ENCODE measurements at regions not wholly inside any gene's neighbourhood (a gene's known extent, or its start where the extent isn't known, plus 50 kb on each side); places are given as distances from the start of the nearest gene placed in this dataset.

DNA sequence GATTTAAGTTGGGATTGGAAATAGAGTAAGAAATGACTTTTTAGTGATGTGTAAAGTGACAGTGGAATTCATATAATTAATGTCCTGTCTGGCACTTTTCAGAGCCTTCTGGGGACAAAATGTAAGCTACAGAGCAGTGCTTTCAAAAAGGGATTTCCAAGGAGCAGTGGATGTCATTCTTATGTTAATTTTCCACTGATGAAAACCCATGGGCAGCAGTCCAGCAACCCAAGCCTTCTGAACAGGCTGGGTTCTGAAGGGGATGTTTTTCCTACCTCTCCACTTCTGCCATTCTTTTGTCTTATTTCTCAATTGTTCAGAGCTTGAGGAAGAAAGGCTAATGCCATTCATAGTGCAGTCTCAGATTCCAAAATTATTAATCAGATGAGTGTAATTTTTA is 717.6 kb upstream of the HS3ST1 start:
- Histone ChIP-seq H3K27me3 (no peaks in the 10 kb centered on the region), H3K4me1 (no peaks in the 10 kb centered on the region), H3K4me3 (no peak overlapping the region), H3K27ac (no peak overlapping the region), H3K36me3 (no peaks in the 10 kb centered on the region), H3K9me3 (no peaks in the 10 kb centered on the region)
- no peak for DNase-seq (ENCODE audit: low spot score in 2 of 2)
- TF ChIP-seq POLR2A (IDR thresholded peaks at IDR 0.05) = no peak
- intact Hi-C loops (cut with DNase I; ENCODE audit: low total_unique reads) = no loop called here

DNA sequence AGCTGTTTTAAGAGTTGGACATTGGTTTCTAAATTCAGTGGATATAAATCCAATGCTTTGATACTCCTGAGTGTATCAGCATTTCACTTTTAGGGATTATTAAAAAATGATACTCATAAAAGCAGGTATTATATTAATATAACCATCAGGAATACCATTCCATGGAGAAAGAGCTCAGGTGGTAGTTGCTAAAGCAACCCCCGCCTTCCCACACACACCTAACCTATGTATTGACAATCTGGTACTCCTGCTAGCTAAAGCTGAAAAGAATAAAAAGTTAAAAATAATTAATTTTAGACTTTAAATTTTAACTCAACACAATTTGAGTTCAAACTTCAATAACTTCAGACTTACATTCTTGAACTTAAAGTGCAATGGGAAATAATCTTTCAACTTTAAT is 717.1 kb upstream of the HS3ST1 start:
- intact Hi-C loops (cut with DNase I; ENCODE audit: low total_unique reads) = no loop called here
- no peak overlapping the region for H3K4me3 ChIP-seq

DNA sequence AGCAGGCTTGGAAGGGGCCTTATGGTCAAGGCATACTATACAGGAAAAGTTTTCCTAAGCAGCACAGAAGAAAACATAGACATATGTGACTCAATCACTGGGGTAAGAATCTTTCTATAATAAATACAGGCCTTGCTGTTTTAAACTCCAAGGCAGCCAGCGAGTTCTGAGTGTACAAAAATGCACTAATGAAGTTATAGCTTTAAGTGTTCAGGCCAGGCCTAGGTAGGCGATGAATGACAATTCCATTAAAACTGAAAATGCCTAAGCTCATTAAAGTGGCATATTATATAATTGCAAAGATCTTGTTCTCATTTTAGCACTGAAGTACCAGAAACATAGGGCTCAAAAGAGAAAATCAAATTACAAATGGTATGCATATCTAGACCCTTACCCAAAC is 716.4 kb upstream of the HS3ST1 start:
- no peak for DNase-seq (ENCODE audit: low spot score in 2 of 2)
- intact Hi-C loops (cut with DNase I; ENCODE audit: low total_unique reads) = no loop called here
- Histone ChIP-seq H3K4me1 (no peaks in the 10 kb centered on the region), H3K4me3 (no peak overlapping the region), H3K36me3 (no peaks in the 10 kb centered on the region), H3K27ac (no peak overlapping the region), H3K9me3 (no peaks in the 10 kb centered on the region), H3K27me3 (no peaks in the 10 kb centered on the region)
- no peak for TF ChIP-seq POLR2AphosphoS5 (IDR thresholded peaks at IDR 0.05)
- TF ChIP-seq POLR2A (IDR thresholded peaks at IDR 0.05) = no peak
- TF ChIP-seq, protein P1, sequence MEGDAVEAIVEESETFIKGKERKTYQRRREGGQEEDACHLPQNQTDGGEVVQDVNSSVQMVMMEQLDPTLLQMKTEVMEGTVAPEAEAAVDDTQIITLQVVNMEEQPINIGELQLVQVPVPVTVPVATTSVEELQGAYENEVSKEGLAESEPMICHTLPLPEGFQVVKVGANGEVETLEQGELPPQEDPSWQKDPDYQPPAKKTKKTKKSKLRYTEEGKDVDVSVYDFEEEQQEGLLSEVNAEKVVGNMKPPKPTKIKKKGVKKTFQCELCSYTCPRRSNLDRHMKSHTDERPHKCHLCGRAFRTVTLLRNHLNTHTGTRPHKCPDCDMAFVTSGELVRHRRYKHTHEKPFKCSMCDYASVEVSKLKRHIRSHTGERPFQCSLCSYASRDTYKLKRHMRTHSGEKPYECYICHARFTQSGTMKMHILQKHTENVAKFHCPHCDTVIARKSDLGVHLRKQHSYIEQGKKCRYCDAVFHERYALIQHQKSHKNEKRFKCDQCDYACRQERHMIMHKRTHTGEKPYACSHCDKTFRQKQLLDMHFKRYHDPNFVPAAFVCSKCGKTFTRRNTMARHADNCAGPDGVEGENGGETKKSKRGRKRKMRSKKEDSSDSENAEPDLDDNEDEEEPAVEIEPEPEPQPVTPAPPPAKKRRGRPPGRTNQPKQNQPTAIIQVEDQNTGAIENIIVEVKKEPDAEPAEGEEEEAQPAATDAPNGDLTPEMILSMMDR (IDR thresholded peaks at IDR 0.05) = no peak

More for the DNA sequence above, 717.1 kb upstream of the HS3ST1 start:
- no peak overlapping the region for H3K27ac ChIP-seq
- H3K9me3 ChIP-seq = no peaks in the 10 kb centered on the region
- no peak for DNase-seq (ENCODE audit: low spot score in 2 of 2)
- no peaks in the 10 kb centered on the region for H3K36me3 ChIP-seq
- H3K27me3 ChIP-seq = no peaks in the 10 kb centered on the region
- H3K4me1 ChIP-seq = no peaks in the 10 kb centered on the region
- no peak for TF ChIP-seq POLR2AphosphoS5 (IDR thresholded peaks at IDR 0.05)
- no peak for TF ChIP-seq POLR2A (IDR thresholded peaks at IDR 0.05)
- TF ChIP-seq, protein P1 (IDR thresholded peaks at IDR 0.05) = no peak

DNA sequence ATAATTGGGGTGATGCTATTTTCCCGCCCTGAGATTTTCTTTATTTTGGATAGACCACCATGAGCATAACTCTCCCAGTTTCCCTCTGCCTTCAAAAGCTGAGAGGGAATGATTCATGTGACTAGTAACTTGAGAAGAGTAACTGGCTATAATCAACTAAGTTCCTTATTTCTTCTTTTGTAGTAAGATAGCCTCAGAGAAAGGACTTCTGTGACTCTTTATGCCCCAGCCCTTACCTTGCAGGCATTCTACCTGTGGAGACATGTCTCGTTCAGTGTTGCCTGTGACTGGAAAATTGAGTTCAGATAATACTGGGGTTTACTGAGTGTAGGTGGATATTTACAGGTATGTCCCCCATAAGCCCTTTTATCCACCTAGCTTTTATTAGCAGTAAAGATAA is 715.4 kb upstream of the HS3ST1 start:
- H3K27ac ChIP-seq = no peak overlapping the region
- no peaks in the 10 kb centered on the region for H3K9me3 ChIP-seq
- no peaks in the 10 kb centered on the region for H3K27me3 ChIP-seq
- no peak overlapping the region for H3K4me3 ChIP-seq
- H3K4me1 ChIP-seq = no peaks in the 10 kb centered on the region
- H3K36me3 ChIP-seq = no peaks in the 10 kb centered on the region
- intact Hi-C loops (cut with DNase I; ENCODE audit: low total_unique reads) = no loop called here
- DNase-seq (ENCODE audit: low spot score in 2 of 2) = no peak
- no peak for TF ChIP-seq POLR2AphosphoS5 (IDR thresholded peaks at IDR 0.05)
- TF ChIP-seq, protein P1 (IDR thresholded peaks at IDR 0.05) = no peak
- TF ChIP-seq POLR2A (IDR thresholded peaks at IDR 0.05) = no peak

DNA sequence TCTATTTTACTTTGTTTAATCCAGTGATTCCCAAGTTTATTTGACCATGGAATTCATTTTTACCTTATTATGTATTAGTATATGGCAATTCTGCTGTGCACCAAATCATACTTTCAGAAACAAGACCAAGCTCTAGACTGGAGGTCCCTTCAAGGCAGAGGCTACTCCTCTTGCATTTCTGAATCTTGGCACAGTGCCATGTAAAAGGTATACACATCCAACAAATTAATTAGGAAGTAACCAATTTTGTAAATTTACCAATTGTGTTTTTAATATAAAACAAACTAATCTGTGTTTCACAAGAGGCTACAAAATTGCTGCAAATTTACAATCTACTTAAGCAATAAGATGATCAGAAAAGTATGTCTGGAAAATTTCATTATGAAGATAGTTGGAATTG is 712.2 kb upstream of the HS3ST1 start:
- no peak for DNase-seq (ENCODE audit: low spot score in 2 of 2)
- TF ChIP-seq POLR2A (IDR thresholded peaks at IDR 0.05) = no peak
- no peak for TF ChIP-seq POLR2AphosphoS5 (IDR thresholded peaks at IDR 0.05)
- TF ChIP-seq, protein P1 (IDR thresholded peaks at IDR 0.05) = no peak

DNA sequence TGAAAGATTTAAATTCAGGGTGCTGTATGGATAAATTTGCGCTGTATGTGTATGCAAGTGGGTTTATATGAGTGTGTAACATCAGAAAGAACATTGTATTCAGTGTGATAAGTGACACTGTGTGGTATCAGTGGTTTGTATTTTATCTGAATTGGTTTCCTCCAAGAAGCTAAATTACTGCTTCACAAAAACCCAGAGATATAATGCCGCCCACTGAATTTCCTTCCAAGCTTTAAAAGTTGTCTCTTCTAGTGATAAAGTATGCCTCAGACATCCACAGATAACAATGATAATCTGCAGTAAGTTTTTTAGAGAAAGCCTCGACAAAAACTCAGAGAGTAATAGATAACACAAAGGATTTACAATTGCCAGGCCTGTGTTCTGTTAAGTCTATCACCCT is 710.6 kb upstream of the HS3ST1 start:
- Histone ChIP-seq H3K4me1 (no peaks in the 10 kb centered on the region), H3K36me3 (no peaks in the 10 kb centered on the region), H3K4me3 (no peak overlapping the region), H3K9me3 (no peaks in the 10 kb centered on the region), H3K27me3 (no peaks in the 10 kb centered on the region), H3K27ac (no peak overlapping the region)
- intact Hi-C loops (cut with DNase I; ENCODE audit: low total_unique reads) = no loop called here
- DNase-seq (ENCODE audit: low spot score in 2 of 2) = no peak
- TF ChIP-seq, protein P1 (IDR thresholded peaks at IDR 0.05) = no peak
- TF ChIP-seq POLR2A (IDR thresholded peaks at IDR 0.05) (no peak), POLR2AphosphoS5 (IDR thresholded peaks at IDR 0.05) (no peak)

More for the DNA sequence above, 712.2 kb upstream of the HS3ST1 start:
- Histone ChIP-seq H3K27ac (no peak overlapping the region), H3K27me3 (no peaks in the 10 kb centered on the region), H3K4me1 (no peaks in the 10 kb centered on the region), H3K4me3 (no peak overlapping the region), H3K36me3 (no peaks in the 10 kb centered on the region), H3K9me3 (no peaks in the 10 kb centered on the region)
- intact Hi-C loops (cut with DNase I; ENCODE audit: low total_unique reads) = no loop called here
